ENCODE measurements at regions not wholly inside any gene's neighbourhood (a gene's known extent, or its start where the extent isn't known, plus 50 kb on each side); places are given as distances from the start of the nearest gene placed in this dataset.

- TF ChIP-seq CTCF (IDR thresholded peaks at IDR 0.05) (no peak), POLR2A (IDR thresholded peaks at IDR 0.05) (no peak)
These were observed 403.3 kb upstream of the EPHA7 start for GRCh38 chr6:93822434-93823265.

All from thyroid gland (tissue), 4 donors.